ENCODE measurements at regions not wholly inside any gene's neighbourhood (a gene's known extent, or its start where the extent isn't known, plus 50 kb on each side); places are given as distances from the start of the nearest gene placed in this dataset.

GRCh38 chr10:28905371-28905770 is 228.1 kb downstream of the BAMBI start:
- Histone ChIP-seq H3K4me2 (no peak overlapping the region), H3K79me2 (ENCODE audit: insufficient read depth, low read depth) (no peaks in the 10 kb centered on the region), H3K9ac (no peak overlapping the region), H3K27me3 (ENCODE audit: insufficient read depth, low read depth) (no peaks in the 10 kb centered on the region), H3K36me3 (ENCODE audit: insufficient read depth) (no peaks in the 10 kb centered on the region), H3K27ac (no peak overlapping the region), H3K4me3 (IDR thresholded peaks at IDR 0.05; ENCODE audit: insufficient read depth, low read depth, low read length) (no peak overlapping the region), H4K20me1 (ENCODE audit: insufficient read depth) (no peaks in the 10 kb centered on the region), H2AFZ (ENCODE audit: low read depth) (no peak overlapping the region), H3K4me1 (ENCODE audit: low read depth, poor library complexity, severe bottlenecking) (no peaks in the 10 kb centered on the region)
- TF ChIP-seq CTCF (conservative IDR thresholded peaks at IDR 0.05; ENCODE audit: low read depth, low read length) = no peak

- H3K27ac ChIP-seq = no peak overlapping the region
- H3K36me3 ChIP-seq (ENCODE audit: insufficient read depth) = no peaks in the 10 kb centered on the region
- H2AFZ ChIP-seq (ENCODE audit: low read depth) = no peak overlapping the region
- no peak overlapping the region for H3K4me2 ChIP-seq
- no peaks in the 10 kb centered on the region for H4K20me1 ChIP-seq (ENCODE audit: insufficient read depth)
- no peak overlapping the region for H3K4me3 ChIP-seq (IDR thresholded peaks at IDR 0.05; ENCODE audit: insufficient read depth, low read depth, low read length)
- no peaks in the 10 kb centered on the region for H3K27me3 ChIP-seq (ENCODE audit: insufficient read depth, low read depth)
- H3K4me1 ChIP-seq (ENCODE audit: low read depth, poor library complexity, severe bottlenecking) = no peaks in the 10 kb centered on the region
- H3K9ac ChIP-seq = no peak overlapping the region
- TF ChIP-seq CTCF (conservative IDR thresholded peaks at IDR 0.05; ENCODE audit: low read depth, low read length) = no peak
- no peaks in the 10 kb centered on the region for H3K79me2 ChIP-seq (ENCODE audit: insufficient read depth, low read depth)
These were observed 228.7 kb downstream of the BAMBI start for GRCh38 chr10:28906011-28906411.

- H4K20me1 ChIP-seq (ENCODE audit: insufficient read depth) = no peaks in the 10 kb centered on the region
- H3K27me3 ChIP-seq (ENCODE audit: insufficient read depth, low read depth) = no peaks in the 10 kb centered on the region
- H3K4me2 ChIP-seq = no peak overlapping the region
- H3K79me2 ChIP-seq (ENCODE audit: insufficient read depth, low read depth) = no peaks in the 10 kb centered on the region
- no peak for TF ChIP-seq CTCF (conservative IDR thresholded peaks at IDR 0.05; ENCODE audit: low read depth, low read length)
- H3K36me3 ChIP-seq (ENCODE audit: insufficient read depth) = no peaks in the 10 kb centered on the region
- H2AFZ ChIP-seq (ENCODE audit: low read depth) = no peak overlapping the region
- H3K4me3 ChIP-seq (IDR thresholded peaks at IDR 0.05; ENCODE audit: insufficient read depth, low read depth, low read length) = no peak overlapping the region
- no peak overlapping the region for H3K9ac ChIP-seq
- no peak overlapping the region for H3K27ac ChIP-seq
- no peaks in the 10 kb centered on the region for H3K4me1 ChIP-seq (ENCODE audit: low read depth, poor library complexity, severe bottlenecking)
These were observed 229.1 kb downstream of the BAMBI start for GRCh38 chr10:28906415-28906814.

- no peak overlapping the region for H3K9ac ChIP-seq
- H4K20me1 ChIP-seq (ENCODE audit: insufficient read depth) = no peaks in the 10 kb centered on the region
- no peak overlapping the region for H3K4me2 ChIP-seq
- H3K27me3 ChIP-seq (ENCODE audit: insufficient read depth, low read depth) = no peaks in the 10 kb centered on the region
- H3K4me3 ChIP-seq (IDR thresholded peaks at IDR 0.05; ENCODE audit: insufficient read depth, low read depth, low read length) = no peak overlapping the region
- no peak overlapping the region for H3K27ac ChIP-seq
- H2AFZ ChIP-seq (ENCODE audit: low read depth) = no peak overlapping the region
- H3K4me1 ChIP-seq (ENCODE audit: low read depth, poor library complexity, severe bottlenecking) = no peaks in the 10 kb centered on the region
- TF ChIP-seq CTCF (conservative IDR thresholded peaks at IDR 0.05; ENCODE audit: low read depth, low read length) = no peak
- no peaks in the 10 kb centered on the region for H3K79me2 ChIP-seq (ENCODE audit: insufficient read depth, low read depth)
- no peaks in the 10 kb centered on the region for H3K36me3 ChIP-seq (ENCODE audit: insufficient read depth)
These were observed 229.6 kb downstream of the BAMBI start for GRCh38 chr10:28906934-28907333.

- H4K20me1 ChIP-seq (ENCODE audit: insufficient read depth) = no peaks in the 10 kb centered on the region
- H3K27ac ChIP-seq = no peak overlapping the region
- no peak overlapping the region for H2AFZ ChIP-seq (ENCODE audit: low read depth)
- H3K4me2 ChIP-seq = no peak overlapping the region
- no peaks in the 10 kb centered on the region for H3K79me2 ChIP-seq (ENCODE audit: insufficient read depth, low read depth)
- no peak overlapping the region for H3K9ac ChIP-seq
- no peaks in the 10 kb centered on the region for H3K4me1 ChIP-seq (ENCODE audit: low read depth, poor library complexity, severe bottlenecking)
- no peak for TF ChIP-seq CTCF (conservative IDR thresholded peaks at IDR 0.05; ENCODE audit: low read depth, low read length)
- H3K4me3 ChIP-seq (IDR thresholded peaks at IDR 0.05; ENCODE audit: insufficient read depth, low read depth, low read length) = no peak overlapping the region
- H3K27me3 ChIP-seq (ENCODE audit: insufficient read depth, low read depth) = no peaks in the 10 kb centered on the region
- no peaks in the 10 kb centered on the region for H3K36me3 ChIP-seq (ENCODE audit: insufficient read depth)
These were observed 232.6 kb downstream of the BAMBI start for GRCh38 chr10:28909875-28910274.

Measured in KMS-11 (cell line).